ENCODE measurements at regions not wholly inside any gene's neighbourhood (a gene's known extent, or its start where the extent isn't known, plus 50 kb on each side); places are given as distances from the start of the nearest gene placed in this dataset.

GRCh38 chr13:27355894-27356293 is 68.5 kb upstream of the GTF3A start:
- Histone ChIP-seq H3K4me2 (ENCODE audit: low read length) (no peak overlapping the region), H3K9ac (ENCODE audit: low read length) (no peak overlapping the region), H4K20me1 (ENCODE audit: insufficient read depth, low read length) (no peaks in the 10 kb centered on the region), H3K9me3 (ENCODE audit: low read length) (no peaks in the 10 kb centered on the region), H3K27me3 (ENCODE audit: insufficient read depth, low read length) (no peaks in the 10 kb centered on the region; the same call in 1 of the 2 replicates), H3K4me1 (ENCODE audit: insufficient read depth, low read length, severe bottlenecking) (no peaks in the 10 kb centered on the region), H3K9me2 (ENCODE audit: low read depth, low read length) (no peaks in the 10 kb centered on the region), H3K27ac (ENCODE audit: low read depth, low read length, poor library complexity, severe bottlenecking) (no peak overlapping the region), H3K79me2 (ENCODE audit: insufficient read depth, low read length) (no peaks in the 10 kb centered on the region), H3F3A (ENCODE audit: insufficient read depth, low read length) (no peaks in the 10 kb centered on the region), H2AFZ (ENCODE audit: low read length) (no peak overlapping the region), H3K4me3 (ENCODE audit: low read depth, low read length, poor library complexity, severe bottlenecking) (no peak overlapping the region), H3K36me3 (ENCODE audit: insufficient read depth, low read length) (no peaks in the 10 kb centered on the region)
- no peak for TF ChIP-seq EZH2 (IDR thresholded peaks at IDR 0.05; ENCODE audit: borderline replicate concordance, low read length)
- TF ChIP-seq CTCF (IDR thresholded peaks at IDR 0.05; ENCODE audit: low read length): no peak

DNA sequence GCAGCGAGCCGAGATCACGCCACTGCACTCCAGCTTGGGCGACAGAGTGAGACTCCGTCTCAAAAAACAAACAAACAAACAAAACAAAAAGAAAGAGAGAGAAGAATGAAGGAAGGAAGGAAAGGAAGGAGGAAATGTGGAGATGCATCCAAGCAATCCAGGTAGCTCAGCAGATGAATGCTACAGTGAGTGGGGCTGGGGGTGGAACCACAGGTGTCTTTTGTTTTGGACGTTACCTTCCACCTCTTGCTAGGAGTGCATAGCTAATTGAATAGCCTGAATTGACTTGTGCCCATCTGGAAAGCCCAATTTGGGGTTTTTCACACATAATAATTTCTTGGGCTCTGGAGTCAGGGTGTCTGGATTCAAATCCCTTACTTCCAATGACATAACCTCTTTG is 66.0 kb upstream of the GTF3A start:
- H3K9me2 ChIP-seq (ENCODE audit: low read depth, low read length): no peaks in the 10 kb centered on the region
- H3K9ac ChIP-seq (ENCODE audit: low read length): no peak overlapping the region
- no peaks in the 10 kb centered on the region for H3K27me3 ChIP-seq (ENCODE audit: insufficient read depth, low read length)
- no peaks in the 10 kb centered on the region for H3F3A ChIP-seq (ENCODE audit: insufficient read depth, low read length)
- TF ChIP-seq EZH2 (IDR thresholded peaks at IDR 0.05; ENCODE audit: borderline replicate concordance, low read length) (no peak), CTCF (IDR thresholded peaks at IDR 0.05; ENCODE audit: low read length) (no peak)
- no peaks in the 10 kb centered on the region for H4K20me1 ChIP-seq (ENCODE audit: insufficient read depth, low read length)
- H3K4me2 ChIP-seq (ENCODE audit: low read length): no peak overlapping the region
- no peaks in the 10 kb centered on the region for H3K79me2 ChIP-seq (ENCODE audit: insufficient read depth, low read length)
- H3K36me3 ChIP-seq (ENCODE audit: insufficient read depth, low read length): no peaks in the 10 kb centered on the region
- no peak overlapping the region for H2AFZ ChIP-seq (ENCODE audit: low read length)
- H3K9me3 ChIP-seq (ENCODE audit: low read length): no peaks in the 10 kb centered on the region
- H3K4me1 ChIP-seq (ENCODE audit: insufficient read depth, low read length, severe bottlenecking): no peaks in the 10 kb centered on the region
- no peak overlapping the region for H3K27ac ChIP-seq (ENCODE audit: low read depth, low read length, poor library complexity, severe bottlenecking)
- H3K4me3 ChIP-seq (ENCODE audit: low read depth, low read length, poor library complexity, severe bottlenecking): no peak overlapping the region

DNA sequence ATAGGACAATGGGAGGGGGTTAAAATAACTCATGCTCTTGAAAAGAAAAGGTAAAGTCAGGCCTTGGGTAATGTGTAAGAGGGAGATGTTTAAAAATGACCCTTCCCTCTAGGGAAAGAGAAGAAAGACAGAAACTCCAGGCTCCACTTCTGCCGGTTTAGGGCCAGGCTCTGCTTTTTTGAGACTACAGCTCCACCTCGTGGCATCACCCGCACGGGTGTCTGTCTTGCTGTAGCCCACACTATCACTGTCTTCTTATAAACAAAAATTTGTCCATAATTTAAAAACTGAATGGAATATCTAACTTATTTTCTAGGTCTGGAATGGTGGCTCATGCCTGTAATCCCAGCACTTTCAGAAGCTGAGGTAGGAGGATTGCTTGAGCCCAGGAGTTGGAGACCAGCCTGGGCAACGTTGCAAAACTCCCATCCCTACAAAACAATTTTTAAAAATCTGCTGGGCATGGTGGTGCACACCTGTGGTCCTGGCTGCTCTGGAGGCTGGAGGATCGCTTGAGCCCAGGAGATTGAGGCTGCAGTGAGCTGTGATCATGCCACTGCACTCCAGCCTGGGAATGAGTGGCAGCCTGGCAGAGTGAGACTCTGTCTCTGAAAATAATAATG is 65.1 kb upstream of the GTF3A start:
- no peaks in the 10 kb centered on the region for H3K27me3 ChIP-seq (ENCODE audit: insufficient read depth, low read length)
- TF ChIP-seq CTCF (IDR thresholded peaks at IDR 0.05; ENCODE audit: low read length) (peak; percentile 86), EZH2 (IDR thresholded peaks at IDR 0.05; ENCODE audit: borderline replicate concordance, low read length) (no peak)
- no peaks in the 10 kb centered on the region for H3K79me2 ChIP-seq (ENCODE audit: insufficient read depth, low read length)
- H3K36me3 ChIP-seq (ENCODE audit: insufficient read depth, low read length): no peaks in the 10 kb centered on the region
- no peaks in the 10 kb centered on the region for H4K20me1 ChIP-seq (ENCODE audit: insufficient read depth, low read length)
- H3K4me2 ChIP-seq (ENCODE audit: low read length): no peak overlapping the region
- H3K4me3 ChIP-seq (ENCODE audit: low read depth, low read length, poor library complexity, severe bottlenecking): no peak overlapping the region
- H3K9ac ChIP-seq (ENCODE audit: low read length): no peak overlapping the region
- no peaks in the 10 kb centered on the region for H3F3A ChIP-seq (ENCODE audit: insufficient read depth, low read length)
- H3K9me2 ChIP-seq (ENCODE audit: low read depth, low read length): no peaks in the 10 kb centered on the region
- no peak overlapping the region for H3K27ac ChIP-seq (ENCODE audit: low read depth, low read length, poor library complexity, severe bottlenecking)
- no peaks in the 10 kb centered on the region for H3K4me1 ChIP-seq (ENCODE audit: insufficient read depth, low read length, severe bottlenecking)
- H3K9me3 ChIP-seq (ENCODE audit: low read length): no peaks in the 10 kb centered on the region
- H2AFZ ChIP-seq (ENCODE audit: low read length): no peak overlapping the region
